K562 (cell line): ENCODE measurements at regions not wholly inside any gene's neighbourhood (a gene's known extent, or its start where the extent isn't known, plus 50 kb on each side); places are given as distances from the start of the nearest gene placed in this dataset.

Source experiments
- ATAC-seq: fragments of 200-7000 bp; cut with Tn5 transposase; 3 replicates; pipeline ENCODE4 v1.9.1; 2020; ENCODE audit warnings: moderate library complexity
- BruUV-seq: library from RNA; stranded (reverse); fragments of 400-500 nt; replicated peaks from 2 replicates; lab custom pipeline; 2021; lab: Mats Ljungman, UMichigan
- CTCF ChIA-PET: fragments of 300-600 bp; formaldehyde crosslinking; extraction: SDS; loops from one replicate; lab custom pipeline; 2021; ENCODE audit warnings: low intra/inter-chr PET ratio; lab: Yijun Ruan, JAX
- POLR2A ChIA-PET: fragments of 300-600, 350-650 bp; sonication (Branson Sonifier 250); formaldehyde crosslinking; extraction: SDS; loops from one replicate; lab custom pipeline; 2021; ENCODE audit warnings: antibody characterized with exemption, inconsistent platforms; lab: Yijun Ruan, JAX
- DNase-seq, 4 experiments: peaks; one replicate each; pipeline versions ENCODE4 v3.0.0 to v3.0.0-alpha.2; 2011 to 2018; ENCODE audit warnings: low spot score in 3 of 4, mixed read lengths in 3 of 4; ENCODE audit errors: extremely low read depth in 1 of 4
- FAIRE-seq: peaks from 2 replicates; lab custom pipeline; 2011; peaks lifted over from hg19 to GRCh38; lab: Jason Lieb, UNC
- H2AFZ ChIP-seq: 2 replicates; pipeline ENCODE4 v1.6.0; 2011; ENCODE audit warnings: low read depth, low read length, control low read depth, inconsistent platforms
- H3K27ac ChIP-seq: fragments of 200-600 bp; 3 replicates; pipeline ENCODE4 v1.8.0; 2011; ENCODE audit warnings: low read depth, mild to moderate bottlenecking, control low read depth, inconsistent platforms, low read length, moderate library complexity, mixed read lengths; ENCODE audit errors: extremely low read depth
- H3K27me3 ChIP-seq, 2 experiments: fragments of 300-600 bp in 1 of 2; 2 replicates in 1 of 2; 3 replicates in 1 of 2; pipeline versions ENCODE4 v1.6.0 to v1.8.0; 2011; ENCODE audit warnings: inconsistent platforms in 2 of 2, low read length in 2 of 2, mild to moderate bottlenecking in 1 of 2, mixed read lengths in 1 of 2, moderate library complexity in 1 of 2; ENCODE audit not compliant: control insufficient read depth in 2 of 2, insufficient read depth in 2 of 2
- H3K36me3 ChIP-seq: fragments of 300-600 bp; 3 replicates; pipeline ENCODE4 v1.8.0; 2011; ENCODE audit warnings: mild to moderate bottlenecking, low read length, inconsistent platforms; ENCODE audit not compliant: control insufficient read depth, insufficient read depth
- H3K4me1 ChIP-seq, 2 experiments: fragments of 200-600 bp in 1 of 2; replicated peaks in 1 of 2; 2 replicates in 1 of 2; 3 replicates in 1 of 2; pipeline versions ENCODE4 v1.5.1 to v1.8.0; 2011; ENCODE audit warnings: inconsistent platforms in 2 of 2, low read length in 2 of 2, mild to moderate bottlenecking in 1 of 2, mixed read lengths in 1 of 2, moderate library complexity in 1 of 2; ENCODE audit not compliant: control insufficient read depth in 2 of 2, insufficient read depth in 2 of 2
- H3K4me2 ChIP-seq: 2 replicates; pipeline ENCODE4 v1.6.1; 2011; ENCODE audit warnings: low read length, control low read depth, inconsistent platforms, mixed read lengths; ENCODE audit not compliant: insufficient read depth
- H3K4me3 ChIP-seq: fragments of 200-600 bp; sonication (generic), shearing (Covaris generic); 2 replicates; pipeline ENCODE4 v1.5.1; 2016; ENCODE audit warnings: control low read depth, inconsistent platforms
- H3K79me2 ChIP-seq: fragments of 200-600 bp; 3 replicates; pipeline ENCODE4 v1.8.0; 2011; ENCODE audit warnings: low read length, inconsistent platforms; ENCODE audit not compliant: control insufficient read depth, insufficient read depth
- H3K9ac ChIP-seq, 2 experiments: 2 replicates each; pipeline versions ENCODE4 v1.6.0 to v1.6.1; 2011; ENCODE audit warnings: low read depth in 2 of 2, low read length in 2 of 2, control low read depth in 1 of 2, inconsistent platforms in 1 of 2, mild to moderate bottlenecking in 1 of 2, mixed read lengths in 1 of 2; ENCODE audit not compliant: insufficient read depth in 1 of 2
- H3K9me1 ChIP-seq: one replicate; pipeline ENCODE4 v1.6.0; 2011; ENCODE audit warnings: inconsistent platforms, mild to moderate bottlenecking, low read length, moderate library complexity; ENCODE audit not compliant: control insufficient read depth, insufficient read depth
- H3K9me3 ChIP-seq: replicated peaks from 2 replicates; pipeline ENCODE4 v1.5.1; 2011; ENCODE audit warnings: low read depth, low read length, inconsistent platforms; ENCODE audit not compliant: control insufficient read depth, insufficient read depth
- H4K20me1 ChIP-seq: replicated peaks from 2 replicates; pipeline ENCODE4 v1.6.1; 2011; ENCODE audit warnings: low read length, inconsistent platforms, mixed read lengths; ENCODE audit not compliant: control insufficient read depth, insufficient read depth
- BCOR ChIP-seq: fragments of 450-650 bp; IDR thresholded peaks from 2 replicates; pipeline ENCODE4 v1.6.1; 2016
- DMBX1 ChIP-seq: fragments of 250-450 bp; sonication (Bioruptor Pico); IDR thresholded peaks from 2 replicates; pipeline ENCODE4 v1.8.0; 2022; ENCODE audit warnings: inconsistent platforms, mild to moderate bottlenecking, moderate library complexity, borderline replicate concordance
- FOXA3 ChIP-seq, 2 experiments: fragments of 450-650 bp in 1 of 2; sonication (generic) in 1 of 2; formaldehyde crosslinking; IDR thresholded peaks in 1 of 2; conservative IDR thresholded peaks in 1 of 2; 2 replicates each; pipeline versions ENCODE4 v1.4.0 to v1.8.0; 2020 to 2022; ENCODE audit warnings: mild to moderate bottlenecking in 2 of 2, missing genetic modification reagents in 1 of 2
- GATAD2A ChIP-seq: fragments of 450-650 bp; IDR thresholded peaks from 2 replicates; pipeline ENCODE4 v1.6.1; 2017
- HOXB6 ChIP-seq: fragments of 250-450 bp; sonication (Bioruptor Pico); IDR thresholded peaks from 2 replicates; pipeline ENCODE4 v1.5.1; 2022; ENCODE audit warnings: mild to moderate bottlenecking, borderline replicate concordance
- KAT8 ChIP-seq: fragments of 450-650 bp; IDR thresholded peaks from 2 replicates; pipeline ENCODE4 v1.6.1; 2016; ENCODE audit warnings: low read depth, mild to moderate bottlenecking
- NFE2L1 ChIP-seq: fragments of 450-650 bp; IDR thresholded peaks from 2 replicates; pipeline ENCODE4 v1.6.1; 2016; ENCODE audit warnings: missing genetic modification characterization, low read depth, mild to moderate bottlenecking, missing compliant biosample characterization, moderate library complexity, borderline replicate concordance
- NR2C1 ChIP-seq, 2 experiments: fragments of 450-650 bp; IDR thresholded peaks; 2 replicates each; pipeline ENCODE4 v1.6.1; 2017; ENCODE audit warnings: mild to moderate bottlenecking in 2 of 2, antibody characterized with exemption in 1 of 2, inconsistent platforms in 1 of 2, missing compliant biosample characterization in 1 of 2, missing genetic modification characterization in 1 of 2
- RBM14 ChIP-seq: fragments of 200-400 bp; formaldehyde crosslinking; IDR thresholded peaks from 2 replicates; pipeline ENCODE4 v1.6.1; 2018; ENCODE audit warnings: low read depth, mild to moderate bottlenecking, low read length, moderate library complexity, borderline replicate concordance; ENCODE audit not compliant: insufficient read depth
- ZNF445 ChIP-seq: fragments of 250-450 bp; sonication (Bioruptor Pico); IDR thresholded peaks from 2 replicates; pipeline ENCODE4 v1.4.0; 2020; ENCODE audit warnings: low read depth, mild to moderate bottlenecking, moderate library complexity
- WGBS: fragments of 100-300 bp; shearing (Covaris generic); methylation state at CpG from one replicate; pipeline ENCODE4 v1.1.6; 2016; ENCODE audit warnings: low coverage, mixed read lengths; ENCODE audit not compliant: insufficient coverage; ENCODE audit errors: missing lambda C conversion rate; 5-methylcytosine and 5-hydroxymethylcytosine counted together
- in situ Hi-C: fragments of 300-500 bp; cut with MboI; formaldehyde crosslinking; loops from 4 replicates; pipeline ENCODE4 v1.15.0; 2018; ENCODE audit warnings: inconsistent platforms, mixed read lengths
- intact Hi-C: fragments of 100-400 bp; cut with micrococcal nuclease; formaldehyde crosslinking; loops from 2 replicates; pipeline ENCODE4 v1.14.2; 2022
- TF ChIP-seq, protein P1 (sequence below), 3 experiments: IDR thresholded peaks in 2 of 3; conservative IDR thresholded peaks in 1 of 3; 2 replicates each; pipeline ENCODE4 v1.5.1; 2011 to 2012; ENCODE audit warnings: low read length in 3 of 3, mild to moderate bottlenecking in 3 of 3, control low read depth in 2 of 3, improper control_type of control experiment in 1 of 3, inconsistent platforms in 1 of 3, low read depth in 1 of 3, mixed read lengths in 1 of 3, moderate library complexity in 1 of 3; ENCODE audit not compliant: insufficient read depth in 2 of 3

DNA sequence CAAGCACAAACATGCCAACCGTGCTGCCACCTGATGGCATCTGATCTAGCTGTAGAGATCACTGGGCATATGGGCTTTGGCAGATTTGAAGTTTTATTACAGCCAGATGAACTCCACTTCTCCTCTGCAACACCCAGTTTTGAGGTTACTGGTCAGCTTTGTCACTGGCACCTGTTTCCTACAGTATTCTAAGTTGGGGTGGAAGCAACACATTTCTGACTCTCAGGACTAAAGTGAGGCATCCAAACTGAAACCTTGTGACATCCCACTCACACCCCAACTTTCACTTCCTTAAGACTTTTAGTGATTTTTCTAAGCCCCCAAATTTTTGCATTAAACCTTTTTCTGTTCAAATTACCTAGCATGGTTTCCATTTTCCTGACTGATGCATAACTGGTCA is 115.1 kb upstream of the PCDH18 start (continued):
- TF ChIP-seq RBM14: no peak
- no peak for TF ChIP-seq FOXA3 (CRISPR knock-in tag; conservative IDR thresholded peaks at IDR 0.05 in 1 of 2, IDR thresholded peaks at IDR 0.05 in 1 of 2)
- no peak for TF ChIP-seq NFE2L1
- no peak for TF ChIP-seq BCOR
- TF ChIP-seq HOXB6 (CRISPR knock-in tag): no peak
- TF ChIP-seq, all 486 proteins: peak for 0

DNA sequence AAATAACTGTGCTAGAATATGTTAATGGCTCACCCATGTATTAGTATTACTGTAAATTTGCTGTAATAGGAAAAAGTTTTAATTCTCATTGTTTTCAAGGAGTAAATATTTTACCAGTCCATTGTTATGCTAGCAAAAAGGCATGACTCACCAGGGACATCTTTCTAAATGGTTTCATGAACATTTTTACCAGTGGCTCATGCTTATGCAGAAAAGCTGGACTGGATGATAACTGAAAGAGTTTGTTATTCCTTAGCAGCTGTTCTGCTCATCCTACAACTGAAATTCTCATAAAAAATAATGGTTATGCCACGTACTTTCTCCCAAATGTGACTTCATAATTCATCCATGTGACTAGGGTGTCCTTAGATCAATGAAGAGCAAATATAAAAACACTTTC is 111.9 kb upstream of the PCDH18 start:
- no peak overlapping the region for H3K9ac ChIP-seq
- H3K79me2 ChIP-seq: no peaks in the 10 kb centered on the region
- H4K20me1 ChIP-seq: no peaks in the 10 kb centered on the region
- BruUV-seq: no TSS peak
- no peak overlapping the region for H3K4me2 ChIP-seq
- no peak overlapping the region for H3K4me3 ChIP-seq
- no peak for FAIRE-seq
- ChIA-PET POLR2A (no interaction called here), CTCF (no interaction called here)
- H3K9me1 ChIP-seq: no peaks in the 10 kb centered on the region
- no peak overlapping the region for H3K27ac ChIP-seq
- WGBS: 0% methylated on average over 1 of the region's 1 CpG
- TF ChIP-seq NR2C1 (IDR thresholded peaks at IDR 0.05) (no peak), NR2C1 (tag; IDR thresholded peaks at IDR 0.05) (no peak), KAT8 (no peak), DMBX1 (CRISPR knock-in tag) (no peak), ZNF445 (CRISPR knock-in tag) (no peak), GATAD2A (no peak)
- TF ChIP-seq, protein P1, sequence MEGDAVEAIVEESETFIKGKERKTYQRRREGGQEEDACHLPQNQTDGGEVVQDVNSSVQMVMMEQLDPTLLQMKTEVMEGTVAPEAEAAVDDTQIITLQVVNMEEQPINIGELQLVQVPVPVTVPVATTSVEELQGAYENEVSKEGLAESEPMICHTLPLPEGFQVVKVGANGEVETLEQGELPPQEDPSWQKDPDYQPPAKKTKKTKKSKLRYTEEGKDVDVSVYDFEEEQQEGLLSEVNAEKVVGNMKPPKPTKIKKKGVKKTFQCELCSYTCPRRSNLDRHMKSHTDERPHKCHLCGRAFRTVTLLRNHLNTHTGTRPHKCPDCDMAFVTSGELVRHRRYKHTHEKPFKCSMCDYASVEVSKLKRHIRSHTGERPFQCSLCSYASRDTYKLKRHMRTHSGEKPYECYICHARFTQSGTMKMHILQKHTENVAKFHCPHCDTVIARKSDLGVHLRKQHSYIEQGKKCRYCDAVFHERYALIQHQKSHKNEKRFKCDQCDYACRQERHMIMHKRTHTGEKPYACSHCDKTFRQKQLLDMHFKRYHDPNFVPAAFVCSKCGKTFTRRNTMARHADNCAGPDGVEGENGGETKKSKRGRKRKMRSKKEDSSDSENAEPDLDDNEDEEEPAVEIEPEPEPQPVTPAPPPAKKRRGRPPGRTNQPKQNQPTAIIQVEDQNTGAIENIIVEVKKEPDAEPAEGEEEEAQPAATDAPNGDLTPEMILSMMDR (IDR thresholded peaks at IDR 0.05 in 2 of 3, conservative IDR thresholded peaks at IDR 0.05 in 1 of 3; ENCODE audit: insufficient read depth in 2 of 3, low read depth in 1 of 3, low read length in 3 of 3): no peak
- ATAC-seq: no peak
- in situ Hi-C loops (no loop called here), intact Hi-C loops (no loop called here)
- H3K36me3 ChIP-seq: no peaks in the 10 kb centered on the region
- no peaks in the 10 kb centered on the region; the same call in 1 of the 2 replicates for H3K9me3 ChIP-seq
- no peak overlapping the region for H2AFZ ChIP-seq
- DNase-seq: no peak
- H3K4me1 ChIP-seq: no peaks in the 10 kb centered on the region
- no peaks in the 10 kb centered on the region for H3K27me3 ChIP-seq
